Endothelial cell of umbilical vein (primary cell): ENCODE measurements at regions not wholly inside any gene's neighbourhood (a gene's known extent, or its start where the extent isn't known, plus 50 kb on each side); places are given as distances from the start of the nearest gene placed in this dataset.

Experiments used
- BruUV-seq: library from RNA; stranded (reverse); fragments of 400-500 nt; replicated peaks from 2 replicates; lab custom pipeline; 2021; lab: Mats Ljungman, UMichigan
- CTCF ChIA-PET: fragments of 300-600, 350-600 bp; sonication (Branson Sonifier 250); formaldehyde crosslinking; loops from one replicate; lab custom pipeline; 2021; ENCODE audit warnings: antibody characterized with exemption, inconsistent platforms; lab: Charles Lee
- POLR2A ChIA-PET: fragments of 300-600, 350-600 bp; sonication (Branson Sonifier 250); formaldehyde crosslinking; loops from one replicate; lab custom pipeline; 2021; ENCODE audit warnings: antibody characterized with exemption, inconsistent platforms; lab: Charles Lee
- DNase-seq: peaks from one replicate; pipeline ENCODE4 v3.0.0-alpha.2; 2011; ENCODE audit warnings: low read depth, low spot score
- FAIRE-seq: peaks from 2 replicates; lab custom pipeline; 2011; peaks lifted over from hg19 to GRCh38; lab: Jason Lieb, UNC
- H2AFZ ChIP-seq: 2 replicates; pipeline ENCODE4 v1.6.0; 2012; ENCODE audit warnings: low read depth, low read length, control low read depth, inconsistent platforms
- H3K27ac ChIP-seq: 2 replicates; pipeline ENCODE4 v1.5.1; 2011; ENCODE audit warnings: low read depth, mild to moderate bottlenecking, control low read depth, low read length, moderate library complexity; ENCODE audit not compliant: insufficient read depth
- H3K27me3 ChIP-seq, 2 experiments: 2 replicates each; pipeline versions ENCODE4 v1.6.0 to v1.6.1; 2011; ENCODE audit warnings: low read length in 2 of 2, mixed read lengths in 1 of 2; ENCODE audit not compliant: control insufficient read depth in 2 of 2, insufficient read depth in 2 of 2
- H3K36me3 ChIP-seq, 2 experiments: 2 replicates in 1 of 2; 3 replicates in 1 of 2; pipeline ENCODE4 v1.5.1; 2011; ENCODE audit warnings: low read length in 2 of 2, mild to moderate bottlenecking in 1 of 2, moderate library complexity in 1 of 2; ENCODE audit not compliant: control insufficient read depth in 2 of 2, insufficient read depth in 2 of 2; ENCODE audit errors: extremely low read depth in 1 of 2
- H3K4me1 ChIP-seq: 3 replicates; pipeline ENCODE4 v1.5.1; 2011; ENCODE audit warnings: mild to moderate bottlenecking, low read length; ENCODE audit not compliant: control insufficient read depth, insufficient read depth; ENCODE audit errors: extremely low read depth
- H3K4me2 ChIP-seq: 2 replicates; pipeline ENCODE4 v1.6.1; 2011; ENCODE audit warnings: low read length, control low read depth, mixed read lengths; ENCODE audit not compliant: insufficient read depth
- H3K4me3 ChIP-seq, 3 experiments: fragments of 200-600 bp in 1 of 3; sonication (generic), shearing (Covaris generic) in 1 of 3; replicated peaks in 1 of 3; 2 replicates each; pipeline ENCODE4 v1.5.1; 2011 to 2016; ENCODE audit warnings: control low read depth in 3 of 3, low read length in 3 of 3, mild to moderate bottlenecking in 2 of 3, inconsistent platforms in 1 of 3, low read depth in 1 of 3, moderate library complexity in 1 of 3; ENCODE audit not compliant: insufficient read depth in 1 of 3
- H3K79me2 ChIP-seq: 2 replicates; pipeline ENCODE4 v1.6.0; 2012; ENCODE audit warnings: low read length, inconsistent platforms; ENCODE audit not compliant: control insufficient read depth, insufficient read depth
- H3K9ac ChIP-seq: replicated peaks from 2 replicates; pipeline ENCODE3; 2011; ENCODE audit warnings: low read length, control low read depth; ENCODE audit not compliant: insufficient read depth; ENCODE audit errors: extremely low read depth
- H3K9me1 ChIP-seq: replicated peaks from 3 replicates; pipeline ENCODE4 v1.6.0; 2011; ENCODE audit warnings: mild to moderate bottlenecking, low read length; ENCODE audit not compliant: control insufficient read depth, insufficient read depth; ENCODE audit errors: extremely low read depth
- H3K9me3 ChIP-seq: replicated peaks from 2 replicates; pipeline ENCODE4 v1.5.1; 2012; ENCODE audit warnings: low read length, inconsistent platforms; ENCODE audit not compliant: control insufficient read depth, insufficient read depth
- H4K20me1 ChIP-seq: replicated peaks from 2 replicates; pipeline ENCODE3; 2011; ENCODE audit warnings: mild to moderate bottlenecking, low read length; ENCODE audit not compliant: control insufficient read depth, insufficient read depth; ENCODE audit errors: extremely low read depth
- EZH2 ChIP-seq: IDR thresholded peaks from 2 replicates; pipeline ENCODE4 v1.6.1; 2012; ENCODE audit warnings: borderline replicate concordance, low read depth, mild to moderate bottlenecking, moderate library complexity, low read length, inconsistent platforms; ENCODE audit not compliant: severe bottlenecking
- FOS ChIP-seq: IDR thresholded peaks from 2 replicates; pipeline ENCODE4 v1.6.1; 2011; ENCODE audit warnings: mild to moderate bottlenecking, low read length, moderate library complexity, borderline replicate concordance; ENCODE audit not compliant: insufficient read depth
- GATA2 ChIP-seq: IDR thresholded peaks from 2 replicates; pipeline ENCODE4 v1.7.0; 2011; ENCODE audit warnings: low read depth, mild to moderate bottlenecking, moderate library complexity, mixed read lengths, low read length; ENCODE audit not compliant: insufficient read length, insufficient read depth
- JUN ChIP-seq: IDR thresholded peaks from 2 replicates; pipeline ENCODE4 v1.6.1; 2011; ENCODE audit warnings: borderline replicate concordance, low read depth; ENCODE audit not compliant: insufficient read length, insufficient read depth
- MAX ChIP-seq: IDR thresholded peaks from 2 replicates; pipeline ENCODE4 v1.6.1; 2011; ENCODE audit not compliant: insufficient read depth, insufficient read length
- MYC ChIP-seq: IDR thresholded peaks from one replicate; pipeline ENCODE4 v1.6.1; 2011; ENCODE audit warnings: mild to moderate bottlenecking, low read depth, low read length
- POLR2A ChIP-seq: IDR thresholded peaks from 2 replicates; pipeline ENCODE4 v1.6.1; 2012; ENCODE audit warnings: low read depth, mild to moderate bottlenecking, control low read depth, low read length
- POLR2AphosphoS5 ChIP-seq: IDR thresholded peaks from 2 replicates; pipeline ENCODE4 v1.6.1; 2012; ENCODE audit warnings: low read depth, mild to moderate bottlenecking, control low read depth, low read length, moderate library complexity; ENCODE audit not compliant: insufficient read depth
- dilution Hi-C: fragments of 300-500 bp; cut with MboI; formaldehyde crosslinking; loops from one replicate; pipeline ENCODE4 v1.15.0; 2019; ENCODE audit warnings: low sequenced_read_pairs; ENCODE audit not compliant: extremely low pct_ligation_motif_present
- intact Hi-C: fragments of 100-400 bp; cut with micrococcal nuclease; formaldehyde crosslinking; loops from one replicate; pipeline ENCODE4 v1.10.0; 2022
- TF ChIP-seq, protein P1 (sequence below), 2 donors: IDR thresholded peaks; 1 replicate in 1 of 2; 2 replicates in 1 of 2; pipeline ENCODE4 v1.5.1; 2011; ENCODE audit warnings: low read length in 2 of 2, mild to moderate bottlenecking in 2 of 2, moderate library complexity in 2 of 2, control low read depth in 1 of 2, inconsistent platforms in 1 of 2, low read depth in 1 of 2; ENCODE audit not compliant: insufficient read depth in 1 of 2; ENCODE audit errors: extremely low read depth in 1 of 2

GRCh38 chr12:105820429-105821125 is 318.2 kb downstream of the NUAK1 start:
- POLR2A ChIA-PET = no interaction called here
- FAIRE-seq = no peak
- CTCF ChIA-PET = no interaction called here
- no TSS peak for BruUV-seq
- intact Hi-C loops = no loop called here
- Histone ChIP-seq H3K4me1 (no peaks in the 10 kb centered on the region), H3K9me3 (no peaks in the 10 kb centered on the region), H3K79me2 (no peaks in the 10 kb centered on the region), H3K9ac (no peak overlapping the region), H2AFZ (no peak overlapping the region), H3K27ac (no peak overlapping the region), H3K4me2 (no peak overlapping the region), H4K20me1 (no peaks in the 10 kb centered on the region), H3K36me3 (no peaks in the 10 kb centered on the region), H3K27me3 (peaks cover 12 to 22% of the 10 kb centered on the region in 2 experiments), H3K4me3 (no peak overlapping the region), H3K9me1 (no peaks in the 10 kb centered on the region)
- TF ChIP-seq MAX (no peak), POLR2AphosphoS5 (no peak), GATA2 (no peak)
- DNase-seq = no peak
- dilution Hi-C loops = no loop called here

DNA sequence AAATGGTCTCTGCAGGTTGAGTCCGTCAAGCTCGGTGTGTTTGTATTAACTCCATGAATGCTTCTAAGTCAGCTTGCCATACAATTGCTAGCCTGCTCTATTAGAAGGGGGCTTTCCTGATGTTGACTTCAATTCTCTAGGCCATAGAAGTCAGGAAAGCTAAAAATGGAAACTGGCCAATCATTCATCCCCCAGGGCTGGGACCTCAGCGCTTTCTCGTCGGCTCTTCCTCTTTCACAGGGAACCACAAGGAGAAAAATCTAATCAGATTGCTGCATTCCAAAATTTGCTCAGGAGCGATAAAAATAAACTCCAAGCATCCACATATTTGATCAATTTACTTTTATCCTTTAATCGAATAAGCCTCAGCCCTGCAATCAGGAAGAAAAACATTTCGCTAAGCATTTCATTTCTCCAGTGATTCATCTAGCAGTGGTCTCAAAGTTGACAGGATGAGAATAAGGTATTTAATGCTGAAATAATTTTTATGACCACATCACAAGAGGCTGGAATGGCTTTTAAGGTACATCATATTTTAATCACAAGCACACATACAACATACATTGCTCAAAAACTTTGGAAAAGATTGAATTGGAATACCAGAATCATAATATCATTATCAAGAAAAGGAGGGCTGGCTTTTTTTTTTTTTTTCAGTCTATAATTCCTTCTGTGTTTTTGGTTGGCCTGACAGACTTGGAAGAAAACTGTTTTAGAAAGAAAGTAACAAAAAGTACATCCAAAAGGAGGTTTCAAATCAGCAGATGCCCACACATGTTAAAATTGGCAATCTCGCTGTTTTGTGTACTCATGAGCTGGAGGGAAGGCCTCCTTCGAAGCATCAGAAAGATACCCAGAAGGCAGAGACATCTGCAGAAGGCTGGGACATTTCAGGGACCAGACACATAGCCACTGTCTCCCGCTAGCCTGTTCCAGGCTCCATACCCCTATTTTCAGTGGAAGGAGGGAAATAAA is 316.3 kb downstream of the NUAK1 start:
- no peak overlapping the region for H3K4me3 ChIP-seq
- H3K9me3 ChIP-seq = no peaks in the 10 kb centered on the region
- FAIRE-seq (no peak), DNase-seq (no peak)
- ChIA-PET POLR2A (no interaction called here), CTCF (no interaction called here)
- H3K27ac ChIP-seq = no peak overlapping the region
- H3K79me2 ChIP-seq = no peaks in the 10 kb centered on the region
- no peak overlapping the region for H3K4me2 ChIP-seq
- no peaks in the 10 kb centered on the region for H3K9me1 ChIP-seq
- H3K27me3 ChIP-seq = peaks cover 10 to 15% of the 10 kb centered on the region in 2 experiments
- H3K9ac ChIP-seq = no peak overlapping the region
- no peaks in the 10 kb centered on the region for H4K20me1 ChIP-seq
- TF ChIP-seq, protein P1, sequence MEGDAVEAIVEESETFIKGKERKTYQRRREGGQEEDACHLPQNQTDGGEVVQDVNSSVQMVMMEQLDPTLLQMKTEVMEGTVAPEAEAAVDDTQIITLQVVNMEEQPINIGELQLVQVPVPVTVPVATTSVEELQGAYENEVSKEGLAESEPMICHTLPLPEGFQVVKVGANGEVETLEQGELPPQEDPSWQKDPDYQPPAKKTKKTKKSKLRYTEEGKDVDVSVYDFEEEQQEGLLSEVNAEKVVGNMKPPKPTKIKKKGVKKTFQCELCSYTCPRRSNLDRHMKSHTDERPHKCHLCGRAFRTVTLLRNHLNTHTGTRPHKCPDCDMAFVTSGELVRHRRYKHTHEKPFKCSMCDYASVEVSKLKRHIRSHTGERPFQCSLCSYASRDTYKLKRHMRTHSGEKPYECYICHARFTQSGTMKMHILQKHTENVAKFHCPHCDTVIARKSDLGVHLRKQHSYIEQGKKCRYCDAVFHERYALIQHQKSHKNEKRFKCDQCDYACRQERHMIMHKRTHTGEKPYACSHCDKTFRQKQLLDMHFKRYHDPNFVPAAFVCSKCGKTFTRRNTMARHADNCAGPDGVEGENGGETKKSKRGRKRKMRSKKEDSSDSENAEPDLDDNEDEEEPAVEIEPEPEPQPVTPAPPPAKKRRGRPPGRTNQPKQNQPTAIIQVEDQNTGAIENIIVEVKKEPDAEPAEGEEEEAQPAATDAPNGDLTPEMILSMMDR (IDR thresholded peaks at IDR 0.05; ENCODE audit: extremely low read depth in 1 of 2, insufficient read depth in 1 of 2, low read depth in 1 of 2, low read length in 2 of 2) = no peak
- TF ChIP-seq EZH2 (no peak), JUN (no peak), POLR2A (no peak), GATA2 (no peak), FOS (no peak), MAX (no peak), MYC (no peak), POLR2AphosphoS5 (no peak)
- dilution Hi-C loops (no loop called here), intact Hi-C loops (no loop called here)
- no TSS peak for BruUV-seq
- H2AFZ ChIP-seq = no peak overlapping the region
- no peaks in the 10 kb centered on the region for H3K36me3 ChIP-seq
- no peaks in the 10 kb centered on the region for H3K4me1 ChIP-seq
